Smooth muscle cell (in vitro differentiated cells): ENCODE measurements at regions not wholly inside any gene's neighbourhood (a gene's known extent, or its start where the extent isn't known, plus 50 kb on each side); places are given as distances from the start of the nearest gene placed in this dataset.

Source experiments
- DNase-seq: peaks from one replicate; lab custom pipeline; 2025; ENCODE audit not compliant: unreplicated experiment; lab: John Stamatoyannopoulos, UW
- H2AFZ ChIP-seq: fragments of 200-600 bp; sonication (generic); 2 replicates; pipeline ENCODE4 v1.6.0; 2016; ENCODE audit warnings: antibody characterized with exemption, low read depth, mild to moderate bottlenecking
- H3F3A ChIP-seq: fragments of 200-600 bp; sonication (generic); 2 replicates; pipeline ENCODE4 v1.6.0; 2017; ENCODE audit warnings: antibody characterized with exemption, low read depth
- H3K27ac ChIP-seq: fragments of 200-600 bp; sonication (generic); 2 replicates; pipeline ENCODE4 v1.5.1; 2016; ENCODE audit warnings: low read depth, mild to moderate bottlenecking
- H3K27me3 ChIP-seq: fragments of 200-600 bp; sonication (generic); 2 replicates; pipeline ENCODE4 v1.6.1; 2016; ENCODE audit warnings: low read depth, mild to moderate bottlenecking
- H3K36me3 ChIP-seq: fragments of 200-600 bp; sonication (generic); 2 replicates; pipeline ENCODE4 v1.5.1; 2016; ENCODE audit warnings: low read depth
- H3K4me1 ChIP-seq: fragments of 200-600 bp; sonication (generic); 2 replicates; pipeline ENCODE4 v1.5.1; 2016; ENCODE audit warnings: low read depth
- H3K4me2 ChIP-seq: fragments of 200-600 bp; sonication (generic); 2 replicates; pipeline ENCODE4 v1.6.0; 2016; ENCODE audit warnings: mild to moderate bottlenecking
- H3K4me3 ChIP-seq: fragments of 200-600 bp; sonication (generic); 2 replicates; pipeline ENCODE4 v1.5.1; 2016; ENCODE audit warnings: mild to moderate bottlenecking
- H3K79me2 ChIP-seq: fragments of 200-600 bp; sonication (generic); 2 replicates; pipeline ENCODE4 v1.6.0; 2016; ENCODE audit warnings: low read depth, mild to moderate bottlenecking
- H3K9ac ChIP-seq: fragments of 200-600 bp; sonication (generic); 2 replicates; pipeline ENCODE4 v1.6.0; 2016; ENCODE audit warnings: low read depth
- H3K9me3 ChIP-seq: fragments of 200-600 bp; sonication (generic); replicated peaks from 2 replicates; pipeline ENCODE4 v1.5.1; 2016; ENCODE audit warnings: low read depth
- H4K20me1 ChIP-seq: fragments of 200-600 bp; sonication (generic); 2 replicates; pipeline ENCODE4 v1.6.0; 2016; ENCODE audit warnings: low read depth
- CTCF ChIP-seq: fragments of 200-600 bp; sonication (generic); IDR thresholded peaks from 2 replicates; pipeline ENCODE4 v1.5.1; 2017; ENCODE audit warnings: borderline replicate concordance, mild to moderate bottlenecking, antibody characterized with exemption; ENCODE audit not compliant: insufficient read depth, poor library complexity, severe bottlenecking
- WGBS: methylation state at CpG from one replicate; pipeline ENCODE4 v1.1.7; 2016; ENCODE audit warnings: low lambda C conversion rate; 5-methylcytosine and 5-hydroxymethylcytosine counted together

GRCh38 chr10:64130152-64130551 lies 609.0 kb downstream of the REEP3 start:
- no peak overlapping the region for H3K4me2 ChIP-seq
- no peak for DNase-seq
- 85% methylated on average over 1 of the region's 1 CpG for WGBS

GRCh38 chr10:64134676-64135075 lies 613.5 kb downstream of the REEP3 start:
- Histone ChIP-seq H3K36me3 (no peaks in the 10 kb centered on the region), H3K79me2 (no peaks in the 10 kb centered on the region), H3K4me1 (no peaks in the 10 kb centered on the region), H3K9me3 (no peaks in the 10 kb centered on the region), H3F3A (no peaks in the 10 kb centered on the region), H3K4me2 (no peak overlapping the region), H4K20me1 (no peaks in the 10 kb centered on the region), H3K27me3 (no peaks in the 10 kb centered on the region), H3K27ac (no peak overlapping the region), H2AFZ (no peak overlapping the region), H3K4me3 (no peak overlapping the region), H3K9ac (no peak overlapping the region)
- no peak for DNase-seq
- no peak for TF ChIP-seq CTCF
- 85% methylated on average over 1 of the region's 1 CpG for WGBS

More at GRCh38 chr10:64130152-64130551, 609.0 kb downstream of the REEP3 start:
- Histone ChIP-seq H3K27ac (no peak overlapping the region), H3K4me1 (no peaks in the 10 kb centered on the region), H2AFZ (no peak overlapping the region), H4K20me1 (no peaks in the 10 kb centered on the region), H3K9ac (no peak overlapping the region), H3F3A (no peaks in the 10 kb centered on the region), H3K36me3 (no peaks in the 10 kb centered on the region), H3K4me3 (no peak overlapping the region), H3K79me2 (no peaks in the 10 kb centered on the region), H3K9me3 (no peaks in the 10 kb centered on the region), H3K27me3 (no peaks in the 10 kb centered on the region)
- no peak for TF ChIP-seq CTCF

GRCh38 chr10:64142395-64142794 lies 621.2 kb downstream of the REEP3 start:
- no peaks in the 10 kb centered on the region for H3K27me3 ChIP-seq
- no peaks in the 10 kb centered on the region for H3K9me3 ChIP-seq
- no peaks in the 10 kb centered on the region for H4K20me1 ChIP-seq
- no peak for TF ChIP-seq CTCF
- 94% methylated on average over 3 of the region's 3 CpGs for WGBS
- H3K9ac ChIP-seq, result no peak overlapping the region
- H3F3A ChIP-seq, result no peaks in the 10 kb centered on the region
- no peaks in the 10 kb centered on the region for H3K36me3 ChIP-seq
- H3K4me3 ChIP-seq, result no peak overlapping the region
- H3K4me1 ChIP-seq, result no peaks in the 10 kb centered on the region
- no peaks in the 10 kb centered on the region for H3K79me2 ChIP-seq
- H3K27ac ChIP-seq, result no peak overlapping the region
- no peak overlapping the region for H2AFZ ChIP-seq
- no peak overlapping the region for H3K4me2 ChIP-seq
- no peak for DNase-seq

GRCh38 chr10:64148607-64149006 lies 627.4 kb downstream of the REEP3 start:
- H3K4me3 ChIP-seq, result no peak overlapping the region
- no peaks in the 10 kb centered on the region for H3K9me3 ChIP-seq
- H3K79me2 ChIP-seq, result no peaks in the 10 kb centered on the region
- TF ChIP-seq CTCF, result no peak
- H3K27me3 ChIP-seq, result no peaks in the 10 kb centered on the region
- H3K27ac ChIP-seq, result no peak overlapping the region
- no peaks in the 10 kb centered on the region for H3K4me1 ChIP-seq
- H3K9ac ChIP-seq, result no peak overlapping the region
- H3K36me3 ChIP-seq, result no peaks in the 10 kb centered on the region
- no peak overlapping the region for H3K4me2 ChIP-seq
- no peaks in the 10 kb centered on the region for H4K20me1 ChIP-seq
- H2AFZ ChIP-seq, result peak overlapping the region; percentile 22
- H3F3A ChIP-seq, result no peaks in the 10 kb centered on the region
- DNase-seq, result no peak
